ENCODE measurements at regions not wholly inside any gene's neighbourhood (a gene's known extent, or its start where the extent isn't known, plus 50 kb on each side); places are given as distances from the start of the nearest gene placed in this dataset.

- no peak for DNase-seq (ENCODE audit: low read depth in 2 of 3, low spot score in 2 of 3)
These were observed 57.1 kb downstream of the FAM181B start for GRCh38 chr11:82676483-82677094.

- DNase-seq (ENCODE audit: low read depth in 2 of 3, low spot score in 2 of 3): no peak
These were observed 57.8 kb downstream of the FAM181B start for GRCh38 chr11:82675838-82676237.

- DNase-seq (ENCODE audit: low read depth in 2 of 3, low spot score in 2 of 3): no peak
These were observed 60.0 kb downstream of the FAM181B start for GRCh38 chr11:82673631-82674030.

- DNase-seq (ENCODE audit: low read depth in 2 of 3, low spot score in 2 of 3): no peak
These were observed 62.2 kb downstream of the FAM181B start for GRCh38 chr11:82671451-82671850.

GRCh38 chr11:82663535-82663934 is 70.1 kb downstream of the FAM181B start:
- DNase-seq (ENCODE audit: low read depth in 2 of 3, low spot score in 2 of 3): no peak

- DNase-seq (ENCODE audit: low read depth in 2 of 3, low spot score in 2 of 3): no peak
These were observed 79.9 kb downstream of the FAM181B start for GRCh38 chr11:82653752-82654151.

GRCh38 chr11:82639251-82639650 is 94.4 kb downstream of the FAM181B start:
- DNase-seq (ENCODE audit: low read depth in 2 of 3, low spot score in 2 of 3): no peak

- no peak for DNase-seq (ENCODE audit: low read depth in 2 of 3, low spot score in 2 of 3)
These were observed 97.0 kb downstream of the FAM181B start for GRCh38 chr11:82636615-82637014.

- no peak for DNase-seq (ENCODE audit: low read depth in 2 of 3, low spot score in 2 of 3)
These were observed 99.6 kb downstream of the FAM181B start for GRCh38 chr11:82634091-82634490.

GRCh38 chr11:82631722-82632630 is 101.7 kb downstream of the FAM181B start:
- DNase-seq (ENCODE audit: low read depth in 2 of 3, low spot score in 2 of 3): no peak

GRCh38 chr11:82610671-82611070 is 123.0 kb downstream of the FAM181B start:
- DNase-seq (ENCODE audit: low read depth in 2 of 3, low spot score in 2 of 3): no peak

- no peak for DNase-seq (ENCODE audit: low read depth in 2 of 3, low spot score in 2 of 3)
These were observed 126.9 kb downstream of the FAM181B start for GRCh38 chr11:82606738-82607137.

GRCh38 chr11:82601711-82602110 is 132.0 kb downstream of the FAM181B start:
- DNase-seq (ENCODE audit: low read depth in 2 of 3, low spot score in 2 of 3): no peak

GRCh38 chr11:82599836-82600235 is 133.8 kb downstream of the FAM181B start:
- no peak for DNase-seq (ENCODE audit: low read depth in 2 of 3, low spot score in 2 of 3)

GRCh38 chr11:82586581-82586980 is 147.1 kb downstream of the FAM181B start:
- DNase-seq (ENCODE audit: low read depth in 2 of 3, low spot score in 2 of 3): no peak

- DNase-seq (ENCODE audit: low read depth in 2 of 3, low spot score in 2 of 3): no peak
These were observed 156.4 kb downstream of the FAM181B start for GRCh38 chr11:82577246-82577645.

- DNase-seq (ENCODE audit: low read depth in 2 of 3, low spot score in 2 of 3): no peak
These were observed 172.8 kb downstream of the FAM181B start for GRCh38 chr11:82560836-82561235.

- DNase-seq (ENCODE audit: low read depth in 2 of 3, low spot score in 2 of 3): no peak
These were observed 174.1 kb downstream of the FAM181B start for GRCh38 chr11:82559609-82560008.

GRCh38 chr11:82557274-82557673 is 176.4 kb downstream of the FAM181B start:
- no peak for DNase-seq (ENCODE audit: low read depth in 2 of 3, low spot score in 2 of 3)

- DNase-seq (ENCODE audit: low read depth in 2 of 3, low spot score in 2 of 3): no peak
These were observed 177.5 kb downstream of the FAM181B start for GRCh38 chr11:82556210-82556609.

- DNase-seq (ENCODE audit: low read depth in 2 of 3, low spot score in 2 of 3): no peak
These were observed 186.8 kb downstream of the FAM181B start for GRCh38 chr11:82546661-82547557.

- DNase-seq (ENCODE audit: low read depth in 2 of 3, low spot score in 2 of 3): no peak
These were observed 194.0 kb downstream of the FAM181B start for GRCh38 chr11:82539669-82540068.

Measured in activated CD8-positive, alpha-beta memory T cell treated with anti-CD3 and anti-CD28 coated beads for 48 hours (primary cell).